Adrenal gland (tissue), 9 donors: ENCODE measurements at regions not wholly inside any gene's neighbourhood (a gene's known extent, or its start where the extent isn't known, plus 50 kb on each side); places are given as distances from the start of the nearest gene placed in this dataset.

Experiments
- DNase-seq, 7 donors: peaks; one replicate each; pipeline ENCODE4 v3.0.0-alpha.2; 2019 to 2020
- H3K27ac ChIP-seq, 5 donors: fragments of 200-600 bp; sonication (generic) in 4 of 5; 1 replicate in 3 of 5; 2 replicates in 2 of 5; pipeline versions ENCODE4 v1.5.1 to v1.8.0; 2016 to 2020; ENCODE audit warnings: mild to moderate bottlenecking in 1 of 5
- H3K27me3 ChIP-seq: fragments of 200-600 bp; 2 replicates; pipeline ENCODE4 v1.8.0; 2021
- H3K36me3 ChIP-seq, 2 donors: fragments of 200-600 bp; replicated peaks in 1 of 2; 1 replicate in 1 of 2; 2 replicates in 1 of 2; pipeline versions ENCODE4 v1.5.1 to v1.8.0; 2018 to 2022
- H3K4me1 ChIP-seq, 2 donors: fragments of 200-600 bp; replicated peaks in 1 of 2; 1 replicate in 1 of 2; 2 replicates in 1 of 2; pipeline versions ENCODE4 v1.5.1 to v1.8.0; 2018 to 2021
- H3K4me3 ChIP-seq, 4 donors: fragments of 200-600 bp; sonication (generic) in 3 of 4; one replicate each; pipeline ENCODE4 v1.5.1; 2016 to 2018
- H3K9me3 ChIP-seq, 3 donors: fragments of 200-600 bp; sonication (generic) in 1 of 3; replicated peaks in 1 of 3; 1 replicate in 2 of 3; 2 replicates in 1 of 3; pipeline versions ENCODE4 v1.5.1 to v1.8.0; 2016 to 2021
- POLR2A ChIP-seq, 2 donors: fragments of 450-650 bp; IDR thresholded peaks; one replicate each; pipeline ENCODE4 v1.6.1; 2017; ENCODE audit warnings: antibody characterized with exemption in 2 of 2, mild to moderate bottlenecking in 2 of 2, moderate library complexity in 1 of 2
- WGBS, 4 donors: extraction: QIAGEN DNeasy Blood & Tissue Kit in 2 of 4; methylation state at CpG; one replicate each; pipeline versions ENCODE4 v1.1.5 to v1.1.7; 2013 to 2017; 5-methylcytosine and 5-hydroxymethylcytosine counted together
- intact Hi-C, 2 donors: fragments of 100-400 bp; cut with DNase I; formaldehyde crosslinking; loops; one replicate each; pipeline versions ENCODE4 v1.14.1 to v1.15.0; 2022 to 2023
- TF ChIP-seq, protein P1 (sequence below), 6 experiments: fragments of 450-650 bp in 4 of 6; fragments of 200-600 bp in 2 of 6; sonication (generic) in 1 of 6; IDR thresholded peaks; 1 replicate in 5 of 6; 2 replicates in 1 of 6; pipeline versions ENCODE4 v1.5.1 to v1.8.0; 2016 to 2021; ENCODE audit warnings: antibody characterized with exemption in 6 of 6, mild to moderate bottlenecking in 2 of 6, moderate library complexity in 1 of 6
- donor health status: healthy with polysubstance abuse.
- donor health status: Bipolar disorder and iron deficiency.
- donor health status: DM: yes; HTN: yes; CAD: no.
- donor health status: DM: no; HTN: no; CAD: no.
- donor health status: DM: no; HTN: no; CAD: no.

DNA sequence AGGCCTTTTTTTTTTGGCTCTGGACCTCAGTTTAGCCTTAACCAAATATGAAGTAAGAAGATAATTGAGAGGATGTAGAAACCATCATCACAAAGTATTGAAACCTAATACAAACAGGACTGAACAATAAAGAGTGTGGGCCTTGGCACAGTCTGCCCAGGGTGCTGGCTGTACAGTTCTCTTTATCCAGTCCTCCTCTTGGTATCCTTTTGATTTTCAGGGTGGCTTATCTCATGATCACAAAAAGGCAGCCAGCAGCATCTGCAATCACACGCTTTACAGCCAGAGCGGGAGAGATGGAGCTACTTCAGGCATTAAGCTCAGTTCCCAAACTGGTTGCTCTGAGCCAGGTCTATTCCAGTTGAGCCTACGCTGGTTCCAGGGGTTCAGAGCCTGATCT, 239.7 kb downstream of the RPLP1 start:
- 50 to 84% (median 77%) methylated on average over 3 of the region's 3 CpGs for WGBS, 4 donors
- H3K36me3 ChIP-seq = no peaks in the 10 kb centered on the region
- H3K9me3 ChIP-seq = peaks cover 0 to 11% (median 0%) of the 10 kb centered on the region in 3 donors
- TF ChIP-seq POLR2A (IDR thresholded peaks at IDR 0.05) = no peak
- TF ChIP-seq, protein P1, sequence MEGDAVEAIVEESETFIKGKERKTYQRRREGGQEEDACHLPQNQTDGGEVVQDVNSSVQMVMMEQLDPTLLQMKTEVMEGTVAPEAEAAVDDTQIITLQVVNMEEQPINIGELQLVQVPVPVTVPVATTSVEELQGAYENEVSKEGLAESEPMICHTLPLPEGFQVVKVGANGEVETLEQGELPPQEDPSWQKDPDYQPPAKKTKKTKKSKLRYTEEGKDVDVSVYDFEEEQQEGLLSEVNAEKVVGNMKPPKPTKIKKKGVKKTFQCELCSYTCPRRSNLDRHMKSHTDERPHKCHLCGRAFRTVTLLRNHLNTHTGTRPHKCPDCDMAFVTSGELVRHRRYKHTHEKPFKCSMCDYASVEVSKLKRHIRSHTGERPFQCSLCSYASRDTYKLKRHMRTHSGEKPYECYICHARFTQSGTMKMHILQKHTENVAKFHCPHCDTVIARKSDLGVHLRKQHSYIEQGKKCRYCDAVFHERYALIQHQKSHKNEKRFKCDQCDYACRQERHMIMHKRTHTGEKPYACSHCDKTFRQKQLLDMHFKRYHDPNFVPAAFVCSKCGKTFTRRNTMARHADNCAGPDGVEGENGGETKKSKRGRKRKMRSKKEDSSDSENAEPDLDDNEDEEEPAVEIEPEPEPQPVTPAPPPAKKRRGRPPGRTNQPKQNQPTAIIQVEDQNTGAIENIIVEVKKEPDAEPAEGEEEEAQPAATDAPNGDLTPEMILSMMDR (IDR thresholded peaks at IDR 0.05) = no peak
- intact Hi-C loops = no loop called here
- no peak overlapping the region for H3K4me3 ChIP-seq
- DNase-seq = no peak
- no peak overlapping the region for H3K27ac ChIP-seq
- no peaks in the 10 kb centered on the region for H3K4me1 ChIP-seq
- no peaks in the 10 kb centered on the region for H3K27me3 ChIP-seq

DNA sequence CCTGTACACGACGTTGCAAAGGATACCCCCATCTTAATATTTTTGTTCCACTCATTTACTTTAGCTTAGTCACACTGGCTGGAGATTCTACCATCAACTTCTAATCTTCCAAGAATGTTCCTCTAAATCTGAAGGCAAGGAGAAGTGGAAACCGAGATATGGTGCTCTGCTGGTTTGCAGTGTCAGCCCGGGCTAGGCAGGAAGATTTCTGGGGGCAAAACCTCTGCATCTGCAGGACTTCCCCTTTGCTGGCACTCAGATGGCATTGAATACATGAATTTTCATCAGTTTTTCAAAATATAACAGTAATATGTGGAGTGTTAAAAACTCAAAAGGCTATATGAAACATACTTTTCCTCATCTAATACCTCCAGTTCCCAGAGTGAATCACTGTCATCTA, 240.4 kb downstream of the RPLP1 start:
- peak in 1 of 7 donors; percentile 9 for DNase-seq
- Histone ChIP-seq H3K9me3 (peaks cover 0 to 11% (median 0%) of the 10 kb centered on the region in 3 donors), H3K27ac (no peak overlapping the region), H3K4me3 (no peak overlapping the region), H3K27me3 (no peaks in the 10 kb centered on the region), H3K36me3 (no peaks in the 10 kb centered on the region), H3K4me1 (no peaks in the 10 kb centered on the region)
- 59 to 69% (median 60%) methylated on average over 4 of the region's 4 CpGs for WGBS, 4 donors
- TF ChIP-seq POLR2A (IDR thresholded peaks at IDR 0.05) = no peak
- TF ChIP-seq, protein P1 (IDR thresholded peaks at IDR 0.05) = no peak
- intact Hi-C loops = no loop called here

DNA sequence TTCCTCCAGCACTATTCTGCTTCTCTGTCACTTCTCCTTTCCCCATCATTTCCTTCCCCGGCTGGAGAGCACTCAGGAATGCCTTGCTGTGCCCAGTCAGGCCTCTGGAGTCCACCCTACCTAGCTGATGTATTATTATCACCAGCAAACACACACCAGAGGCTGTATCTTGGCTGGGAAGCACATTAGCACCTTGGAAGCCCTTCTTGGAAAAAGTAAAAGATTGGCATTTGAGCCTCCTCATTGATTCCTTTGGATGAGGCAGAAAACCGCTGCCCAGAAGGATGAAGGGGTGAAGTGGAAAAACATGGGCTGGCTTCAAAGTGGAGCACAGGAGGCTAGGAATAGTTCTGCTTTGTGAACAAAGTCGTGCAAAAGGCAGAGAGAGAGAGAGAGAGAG, 244.3 kb downstream of the RPLP1 start:
- WGBS, 4 donors = 47 to 68% (median 56%) methylated on average over 3 of the region's 3 CpGs

DNA sequence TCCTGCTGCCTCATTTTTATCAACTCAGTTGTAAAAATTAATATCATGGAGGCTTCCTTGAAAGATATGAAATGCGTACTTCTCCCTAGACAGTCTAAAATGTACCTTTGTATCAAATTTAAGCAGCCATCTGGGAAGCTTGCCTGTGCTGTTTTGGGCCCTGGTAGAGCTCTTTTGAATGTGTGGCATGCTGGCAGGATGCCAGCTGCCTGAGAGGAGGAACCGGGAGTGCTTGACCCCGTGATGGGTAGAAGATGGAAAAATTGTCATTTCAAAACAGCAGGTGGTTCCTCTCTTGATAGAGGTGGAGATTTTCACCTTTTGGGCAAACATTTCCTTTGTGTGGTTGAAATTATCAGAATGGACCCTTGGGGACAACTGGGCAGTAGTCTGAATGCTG, 245.3 kb downstream of the RPLP1 start:
- H3K4me1 ChIP-seq = no peaks in the 10 kb centered on the region
- intact Hi-C loops = no loop called here
- WGBS, 4 donors = 37 to 52% (median 42%) methylated on average over 3 of the region's 3 CpGs
- peak in 4 of 7 donors; percentile 18 to 37 (median 22) for DNase-seq
- H3K4me3 ChIP-seq = no peak overlapping the region
- H3K9me3 ChIP-seq = no peaks in the 10 kb centered on the region
- TF ChIP-seq, protein P1 (IDR thresholded peaks at IDR 0.05) = no peak
- TF ChIP-seq POLR2A (IDR thresholded peaks at IDR 0.05) = no peak
- no peaks in the 10 kb centered on the region for H3K36me3 ChIP-seq
- no peaks in the 10 kb centered on the region for H3K27me3 ChIP-seq
- H3K27ac ChIP-seq = no peak overlapping the region

More for the DNA sequence above, 244.3 kb downstream of the RPLP1 start:
- no peak overlapping the region for H3K27ac ChIP-seq
- H3K36me3 ChIP-seq = no peaks in the 10 kb centered on the region
- DNase-seq = no peak
- no peak for TF ChIP-seq POLR2A (IDR thresholded peaks at IDR 0.05)
- no peaks in the 10 kb centered on the region for H3K27me3 ChIP-seq
- H3K4me3 ChIP-seq = no peak overlapping the region
- no peaks in the 10 kb centered on the region for H3K9me3 ChIP-seq
- intact Hi-C loops = no loop called here
- H3K4me1 ChIP-seq = no peaks in the 10 kb centered on the region

DNA sequence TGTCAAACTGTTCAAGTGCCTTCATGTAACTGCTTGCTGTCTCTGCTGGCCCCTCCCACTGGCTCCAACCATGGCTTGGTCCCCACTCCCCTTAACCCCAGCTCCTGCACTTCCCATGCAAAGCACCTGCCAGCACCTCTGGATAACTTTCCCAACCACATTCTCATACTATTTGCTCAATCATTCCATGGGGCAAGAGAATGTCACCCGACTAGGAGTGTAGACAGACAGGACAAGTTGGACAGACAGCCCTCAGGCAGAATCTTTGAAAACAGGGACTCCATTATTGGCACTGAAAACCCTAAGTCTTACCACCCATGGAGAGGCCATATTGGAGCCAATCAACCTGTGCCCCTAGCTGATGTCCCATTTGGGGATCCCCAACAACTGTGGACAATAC, 246.5 kb downstream of the RPLP1 start:
- 50 to 83% (median 62%) methylated on average over 1 of the region's 1 CpG for WGBS, 4 donors

More for the DNA sequence above, 246.5 kb downstream of the RPLP1 start:
- DNase-seq = no peak
- Histone ChIP-seq H3K27me3 (no peaks in the 10 kb centered on the region), H3K36me3 (no peaks in the 10 kb centered on the region), H3K27ac (no peak overlapping the region), H3K9me3 (no peaks in the 10 kb centered on the region), H3K4me3 (no peak overlapping the region), H3K4me1 (no peaks in the 10 kb centered on the region)
- intact Hi-C loops = no loop called here
- TF ChIP-seq, protein P1 (IDR thresholded peaks at IDR 0.05) = no peak
- no peak for TF ChIP-seq POLR2A (IDR thresholded peaks at IDR 0.05)
